Tibial artery (tissue), 4 donors: ENCODE measurements at regions not wholly inside any gene's neighbourhood (a gene's known extent, or its start where the extent isn't known, plus 50 kb on each side); places are given as distances from the start of the nearest gene placed in this dataset.

ENCODE experiments used
- DNase-seq, 2 donors: peaks; one replicate each; pipeline ENCODE4 v3.0.0-alpha.2; 2019
- H3K27ac ChIP-seq, 2 donors: fragments of 200-600 bp; sonication (generic) in 1 of 2; 1 replicate in 1 of 2; 2 replicates in 1 of 2; pipeline ENCODE4 v1.5.1; 2018 to 2019; ENCODE audit warnings: mild to moderate bottlenecking in 1 of 2
- H3K27me3 ChIP-seq, 2 donors: fragments of 200-600 bp; sonication (generic) in 1 of 2; one replicate each; pipeline versions ENCODE4 v1.5.1 to v1.6.0; 2016 to 2019
- H3K36me3 ChIP-seq, 3 donors: fragments of 200-600 bp; sonication (generic) in 2 of 3; one replicate each; pipeline ENCODE4 v1.5.1; 2016 to 2019; ENCODE audit warnings: mild to moderate bottlenecking in 2 of 3
- H3K4me1 ChIP-seq, 4 donors: fragments of 200-600 bp; sonication (generic) in 2 of 4; 1 replicate in 3 of 4; 2 replicates in 1 of 4; pipeline ENCODE4 v1.5.1; 2016 to 2019
- H3K4me3 ChIP-seq, 2 donors: fragments of 200-600 bp; sonication (generic) in 1 of 2; 1 replicate in 1 of 2; 2 replicates in 1 of 2; pipeline ENCODE4 v1.5.1; 2018 to 2019; ENCODE audit warnings: mild to moderate bottlenecking in 2 of 2
- H3K9me3 ChIP-seq, 3 donors: fragments of 200-600 bp; sonication (generic) in 1 of 3; one replicate each; pipeline ENCODE4 v1.5.1; 2016 to 2019
- CTCF ChIP-seq, 2 experiments: fragments of 200-600 bp in 1 of 2; fragments of 450-650 bp in 1 of 2; IDR thresholded peaks; one replicate each; pipeline ENCODE4 v1.5.1; 2017 to 2019; ENCODE audit warnings: antibody characterized with exemption in 2 of 2, mild to moderate bottlenecking in 1 of 2, moderate library complexity in 1 of 2
- intact Hi-C: fragments of 100-400 bp; cut with DNase I; formaldehyde crosslinking; loops from one replicate; pipeline ENCODE4 v1.15.0; 2023; ENCODE audit warnings: low total_unique reads

GRCh38 chr10:86591436-86591835 is 62.9 kb upstream of the OPN4 start:
- H3K9me3 ChIP-seq = no peaks in the 10 kb centered on the region
- no peaks in the 10 kb centered on the region for H3K36me3 ChIP-seq
- no peak for DNase-seq
- H3K27me3 ChIP-seq = no peaks in the 10 kb centered on the region
- no peak for TF ChIP-seq CTCF (IDR thresholded peaks at IDR 0.05)
- no peak overlapping the region for H3K4me3 ChIP-seq
- peaks cover 0 to 5% (median 2%) of the 10 kb centered on the region in 4 donors for H3K4me1 ChIP-seq
- H3K27ac ChIP-seq = no peak overlapping the region
- intact Hi-C loops = no loop called here

- no peaks in the 10 kb centered on the region for H3K27me3 ChIP-seq
- no peak for TF ChIP-seq CTCF (IDR thresholded peaks at IDR 0.05)
- H3K4me3 ChIP-seq = no peak overlapping the region
- intact Hi-C loops = no loop called here
- H3K27ac ChIP-seq = no peak overlapping the region
- H3K4me1 ChIP-seq = peaks cover 0 to 5% (median 2%) of the 10 kb centered on the region in 4 donors
- no peak for DNase-seq
- no peaks in the 10 kb centered on the region for H3K36me3 ChIP-seq
- H3K9me3 ChIP-seq = no peaks in the 10 kb centered on the region
Observed at GRCh38 chr10:86592413-86592812, 61.9 kb upstream of the OPN4 start.

GRCh38 chr10:86594535-86594934 is 59.8 kb upstream of the OPN4 start:
- Histone ChIP-seq H3K4me1 (peaks cover 0 to 5% (median 2%) of the 10 kb centered on the region in 4 donors), H3K36me3 (no peaks in the 10 kb centered on the region), H3K27ac (no peak overlapping the region), H3K9me3 (no peaks in the 10 kb centered on the region), H3K27me3 (no peaks in the 10 kb centered on the region), H3K4me3 (no peak overlapping the region)
- no peak for TF ChIP-seq CTCF (IDR thresholded peaks at IDR 0.05)
- DNase-seq = no peak
- intact Hi-C loops = no loop called here

GRCh38 chr10:86595496-86595895 is 58.9 kb upstream of the OPN4 start:
- no peak for DNase-seq
- Histone ChIP-seq H3K27ac (no peak overlapping the region), H3K9me3 (no peaks in the 10 kb centered on the region), H3K4me1 (peaks cover 0 to 5% (median 2%) of the 10 kb centered on the region in 4 donors), H3K4me3 (no peak overlapping the region), H3K36me3 (no peaks in the 10 kb centered on the region), H3K27me3 (no peaks in the 10 kb centered on the region)
- TF ChIP-seq CTCF (IDR thresholded peaks at IDR 0.05) = no peak
- intact Hi-C loops = no loop called here

GRCh38 chr10:86596266-86596665 is 58.1 kb upstream of the OPN4 start:
- intact Hi-C loops = no loop called here
- Histone ChIP-seq H3K27me3 (no peaks in the 10 kb centered on the region), H3K4me3 (no peak overlapping the region), H3K4me1 (peaks cover 0 to 5% (median 2%) of the 10 kb centered on the region in 4 donors), H3K9me3 (no peaks in the 10 kb centered on the region), H3K27ac (no peak overlapping the region), H3K36me3 (no peaks in the 10 kb centered on the region)
- TF ChIP-seq CTCF (IDR thresholded peaks at IDR 0.05) = no peak
- no peak for DNase-seq

GRCh38 chr10:86597306-86597705 is 57.0 kb upstream of the OPN4 start:
- peaks cover 0 to 5% (median 2%) of the 10 kb centered on the region in 4 donors for H3K4me1 ChIP-seq
- intact Hi-C loops = no loop called here
- no peaks in the 10 kb centered on the region for H3K27me3 ChIP-seq
- no peaks in the 10 kb centered on the region for H3K36me3 ChIP-seq
- no peaks in the 10 kb centered on the region for H3K9me3 ChIP-seq
- no peak overlapping the region for H3K4me3 ChIP-seq
- no peak overlapping the region for H3K27ac ChIP-seq
- DNase-seq = no peak
- no peak for TF ChIP-seq CTCF (IDR thresholded peaks at IDR 0.05)
